ENCODE measurements at regions not wholly inside any gene's neighbourhood (a gene's known extent, or its start where the extent isn't known, plus 50 kb on each side); places are given as distances from the start of the nearest gene placed in this dataset.

DNA sequence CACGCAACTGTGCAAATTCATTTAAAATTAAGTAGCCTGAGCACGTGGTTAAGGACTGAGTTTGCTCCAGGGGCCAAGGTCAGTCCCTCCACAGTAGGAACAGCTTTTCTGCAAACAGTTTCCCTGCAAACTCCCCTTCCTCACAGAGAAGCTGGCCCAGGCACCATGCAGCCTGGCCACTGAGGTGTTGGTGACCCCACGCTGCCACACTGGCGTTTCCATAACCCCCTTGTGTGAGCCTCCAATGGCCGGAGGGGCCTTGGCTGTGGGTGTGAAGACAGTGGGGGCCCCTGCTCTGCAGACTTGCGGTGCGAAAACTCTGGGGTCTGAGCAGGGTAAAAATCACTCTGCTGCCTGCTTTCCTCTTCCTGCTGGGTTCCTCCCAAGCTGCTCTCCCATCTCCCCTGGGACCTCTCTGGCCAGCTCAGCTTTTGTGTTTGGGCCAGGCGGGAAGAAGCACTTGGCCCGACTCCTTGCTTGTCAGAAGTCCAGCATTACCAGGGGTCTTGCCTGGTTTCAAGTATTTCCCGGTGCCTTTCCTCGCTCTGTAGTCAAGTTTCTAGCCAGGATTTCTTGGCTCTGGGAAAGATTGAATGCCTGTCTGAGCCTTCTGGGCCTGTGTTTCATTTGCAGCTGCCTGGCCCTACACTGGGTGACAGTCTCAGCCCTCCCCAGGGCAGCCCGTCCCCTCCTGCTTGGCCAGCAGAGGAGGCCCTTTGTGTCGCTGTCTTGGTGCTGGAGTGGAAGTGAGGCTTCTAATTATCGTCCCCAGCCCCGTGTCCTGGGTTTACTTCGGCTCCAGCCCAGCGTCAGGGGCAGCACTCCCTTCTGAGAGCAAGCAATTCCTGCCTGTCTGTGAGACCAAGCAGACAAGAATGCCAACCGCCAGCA is 131.4 kb upstream of the SLC1A4 start:
- DNase-seq: no peak

DNA sequence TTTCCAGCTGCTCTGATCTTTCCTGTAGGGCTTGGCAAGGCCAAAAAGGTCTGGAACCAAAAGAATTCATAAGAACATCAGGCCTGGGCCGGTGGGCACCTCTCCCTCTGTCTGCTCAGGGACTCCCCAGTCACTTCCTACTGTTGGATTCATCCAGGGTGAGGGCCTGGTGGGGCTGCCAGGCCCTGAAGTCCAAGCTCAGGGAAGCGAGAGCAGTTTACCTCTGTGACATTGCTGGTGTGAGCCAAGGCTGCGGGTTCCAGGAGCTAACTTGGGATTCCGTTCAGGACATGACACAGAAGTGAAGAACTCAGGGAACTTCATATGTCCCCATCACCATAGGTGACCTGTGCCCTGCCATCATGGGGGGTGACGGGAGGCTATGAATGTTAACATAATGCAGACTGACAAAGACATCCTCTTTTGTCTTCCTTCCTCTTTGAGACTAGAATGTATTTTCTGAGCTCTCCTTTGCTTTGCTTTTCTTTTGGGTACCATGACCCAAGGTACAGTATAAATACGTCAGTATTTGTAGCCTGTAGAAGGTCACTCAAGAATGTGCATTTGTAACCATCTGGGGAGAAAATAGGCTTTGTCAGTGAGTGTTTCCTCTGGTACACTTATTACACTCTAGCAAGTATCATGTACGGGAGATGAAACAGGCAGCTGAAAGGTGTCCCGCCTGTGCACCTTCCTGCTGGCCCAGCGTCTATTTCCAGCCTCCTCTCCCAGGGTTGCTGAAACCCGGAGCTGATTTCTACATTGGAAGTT is 130.5 kb upstream of the SLC1A4 start:
- peak; percentile 69 for DNase-seq

DNA sequence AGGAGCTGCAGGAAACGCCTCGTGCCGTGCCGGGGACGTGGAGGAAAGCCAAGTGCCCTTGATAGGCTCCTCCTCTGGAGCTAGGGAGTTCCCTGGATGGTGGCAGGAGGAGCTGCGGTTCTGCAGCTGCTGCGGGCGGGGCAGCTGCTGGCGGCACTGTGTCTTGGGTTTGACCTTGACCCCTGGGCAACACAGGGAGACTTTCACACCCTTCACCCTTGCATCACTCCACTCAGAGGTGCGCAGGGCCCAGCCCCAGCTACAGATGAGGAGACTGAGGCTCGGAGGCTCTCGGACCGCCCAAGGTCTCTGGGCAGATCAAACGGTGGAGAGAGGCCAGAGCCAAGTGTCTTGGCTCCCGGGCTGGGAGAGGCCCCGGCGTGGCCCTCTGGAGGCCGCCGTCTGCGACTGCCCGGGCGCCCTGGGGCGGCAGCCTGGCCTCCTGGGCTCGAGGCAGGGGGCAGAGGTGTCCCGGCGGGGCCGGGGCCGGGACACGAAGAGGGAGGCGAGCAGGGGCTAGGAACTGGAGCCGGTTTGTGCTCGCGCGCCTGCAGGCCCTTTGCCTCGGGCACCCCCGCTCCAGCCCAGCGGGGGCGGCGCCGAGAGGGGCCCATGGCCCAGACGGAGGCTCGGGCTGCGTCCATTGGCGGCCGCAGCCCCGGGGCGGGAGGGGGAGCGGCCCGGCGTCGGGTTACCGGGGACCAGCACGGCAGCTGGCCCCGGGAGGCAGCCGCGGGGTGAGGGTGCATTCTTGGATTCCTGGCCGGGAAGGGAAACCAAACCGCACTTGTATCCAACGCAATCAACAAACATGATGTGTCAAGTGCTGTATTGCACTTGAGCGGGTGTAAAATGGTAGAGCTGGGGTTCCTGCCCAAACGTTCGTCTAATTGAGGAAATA is 129.6 kb upstream of the SLC1A4 start:
- DNase-seq: peak; percentile 84

DNA sequence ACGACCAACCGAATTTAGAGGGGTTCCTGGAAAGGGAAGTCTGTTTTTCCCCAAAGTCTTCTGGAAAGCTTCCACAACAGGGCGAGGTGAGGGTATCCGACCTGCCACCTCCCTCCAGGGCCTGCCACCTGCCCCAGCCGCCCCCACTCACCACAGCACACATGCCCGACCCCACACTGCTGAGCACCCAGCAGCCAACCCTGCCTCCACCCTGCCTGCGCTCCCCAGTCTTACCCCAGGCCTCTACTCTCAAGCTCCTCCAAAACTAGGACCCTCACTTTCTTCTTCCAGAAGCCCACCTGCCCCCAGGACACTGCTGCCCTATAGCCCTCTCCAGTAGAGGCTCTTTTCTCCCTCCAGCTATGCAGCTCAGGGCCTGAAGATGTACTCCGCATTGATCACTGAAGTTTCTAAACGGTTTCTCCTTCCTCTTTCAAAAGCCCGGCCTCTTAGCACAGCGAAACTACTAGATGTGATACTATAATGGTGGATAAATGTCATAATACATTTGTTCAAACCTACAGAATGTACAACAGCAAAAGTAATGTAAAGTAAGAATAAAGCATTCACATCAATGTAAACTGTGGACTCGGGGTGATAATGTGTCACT is 128.8 kb upstream of the SLC1A4 start:
- DNase-seq: peak; percentile 80

DNA sequence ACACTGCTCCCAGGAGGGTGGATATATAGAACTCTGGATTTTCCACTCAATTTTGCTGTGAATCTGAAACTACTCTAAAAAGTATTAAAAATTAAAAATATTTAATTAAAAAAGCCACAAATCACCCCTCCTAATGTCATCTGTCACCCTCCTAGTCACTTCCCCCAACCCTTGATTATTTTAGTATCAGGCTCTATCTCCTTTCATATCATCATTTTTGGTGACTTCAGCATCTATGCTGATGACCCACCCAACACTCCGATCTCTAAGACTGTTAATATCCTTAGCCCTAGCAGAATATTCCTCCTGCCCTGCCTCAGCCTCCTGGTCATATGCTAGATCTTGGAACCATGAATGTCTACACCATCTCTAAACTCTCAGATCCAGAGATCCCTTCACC is 128.3 kb upstream of the SLC1A4 start:
- no peak for DNase-seq

DNA sequence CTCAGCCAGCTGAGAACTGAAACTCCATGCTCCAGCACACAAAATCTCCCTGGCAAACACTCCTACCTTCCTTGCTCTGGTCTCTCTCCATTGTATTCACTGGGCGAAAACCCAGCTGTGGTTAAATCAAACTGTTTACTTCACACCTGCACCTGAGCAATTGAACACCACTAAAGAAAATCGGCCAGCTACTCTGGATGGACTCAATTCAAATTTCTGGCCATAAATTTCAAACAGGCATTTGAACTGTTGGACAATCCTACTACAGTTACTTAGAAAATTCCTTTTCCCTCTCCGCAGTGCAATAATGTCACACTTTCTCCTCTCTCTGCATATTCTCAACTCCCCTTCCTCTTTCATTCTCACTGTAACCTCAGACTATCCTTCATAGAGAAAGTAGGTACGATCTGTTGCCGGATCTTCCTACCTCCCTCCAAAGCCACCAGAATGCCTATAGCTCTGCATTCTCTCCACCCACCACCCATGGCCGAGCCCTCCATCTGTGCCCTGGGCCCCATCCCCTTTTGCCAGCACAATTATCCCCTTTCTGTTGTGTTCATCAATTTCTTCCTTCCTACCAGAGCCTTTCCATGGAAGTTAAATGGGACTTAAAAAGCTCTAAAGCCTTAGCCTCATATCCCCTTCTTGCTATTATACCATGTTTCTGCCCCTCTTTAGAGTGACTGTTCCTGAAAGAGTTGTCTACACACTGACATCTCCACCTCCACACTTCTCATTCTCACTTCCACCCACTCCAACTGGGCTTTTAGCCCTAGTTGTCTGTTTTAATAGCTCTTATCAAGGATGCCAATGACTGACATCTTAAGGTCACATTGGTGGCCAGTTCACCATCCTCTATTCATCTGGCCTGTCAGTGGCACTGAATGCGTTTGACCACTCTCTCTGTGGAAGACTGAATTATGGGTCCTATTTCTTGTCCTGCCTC is 127.5 kb upstream of the SLC1A4 start:
- DNase-seq: peak; percentile 69

DNA sequence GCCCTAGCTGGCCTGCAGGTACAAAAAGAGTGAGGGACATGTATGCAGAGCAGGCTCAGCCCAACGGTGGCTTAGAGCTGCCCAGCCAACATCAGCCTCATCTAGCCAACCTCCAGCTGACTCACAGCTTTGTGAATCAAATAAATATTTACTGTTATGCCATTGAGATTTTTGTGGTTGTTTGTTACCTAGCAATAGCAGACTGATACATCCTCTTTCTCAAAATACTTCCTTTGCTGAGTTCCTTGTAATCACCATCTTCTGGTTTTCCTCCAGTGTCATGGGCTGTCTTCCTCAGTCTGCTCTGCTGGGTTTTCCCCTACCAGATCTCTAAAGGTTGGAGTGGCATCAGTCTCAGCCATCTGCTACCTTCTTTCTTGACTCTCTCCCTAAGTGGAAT is 126.6 kb upstream of the SLC1A4 start:
- peak; percentile 74 for DNase-seq

DNA sequence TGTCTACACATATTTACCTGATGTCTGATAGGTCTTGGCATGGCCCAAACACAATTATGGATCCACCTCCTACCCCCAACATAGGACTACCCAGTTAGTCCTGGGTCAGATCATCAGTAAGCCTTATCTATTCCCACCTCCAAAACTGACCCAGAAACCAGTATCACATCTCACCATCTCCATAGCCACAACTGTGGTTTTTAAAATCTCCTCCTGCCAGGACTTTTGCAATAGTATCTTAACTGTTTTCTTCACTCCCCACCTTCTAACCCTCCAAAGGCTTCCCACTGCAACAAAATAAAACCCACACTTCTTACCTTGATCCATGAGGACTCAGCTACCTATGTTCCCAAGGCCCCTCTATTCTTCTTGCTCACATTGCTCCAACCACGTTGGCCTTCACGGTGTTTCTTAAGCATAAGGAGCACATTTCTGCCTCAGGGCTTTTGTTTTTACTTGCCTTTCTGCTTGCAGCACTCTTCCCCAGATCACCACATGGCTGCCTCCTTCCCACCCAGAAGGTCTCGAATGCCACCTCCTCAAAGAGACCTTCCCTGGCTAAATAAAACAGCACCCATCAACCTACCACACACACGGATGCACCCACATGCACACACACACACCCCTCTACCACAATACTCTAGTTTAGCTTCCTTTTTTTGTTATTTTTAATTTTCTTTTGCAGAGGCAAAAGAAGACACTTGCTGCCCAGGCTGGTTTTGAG is 125.9 kb upstream of the SLC1A4 start:
- no peak for DNase-seq

DNA sequence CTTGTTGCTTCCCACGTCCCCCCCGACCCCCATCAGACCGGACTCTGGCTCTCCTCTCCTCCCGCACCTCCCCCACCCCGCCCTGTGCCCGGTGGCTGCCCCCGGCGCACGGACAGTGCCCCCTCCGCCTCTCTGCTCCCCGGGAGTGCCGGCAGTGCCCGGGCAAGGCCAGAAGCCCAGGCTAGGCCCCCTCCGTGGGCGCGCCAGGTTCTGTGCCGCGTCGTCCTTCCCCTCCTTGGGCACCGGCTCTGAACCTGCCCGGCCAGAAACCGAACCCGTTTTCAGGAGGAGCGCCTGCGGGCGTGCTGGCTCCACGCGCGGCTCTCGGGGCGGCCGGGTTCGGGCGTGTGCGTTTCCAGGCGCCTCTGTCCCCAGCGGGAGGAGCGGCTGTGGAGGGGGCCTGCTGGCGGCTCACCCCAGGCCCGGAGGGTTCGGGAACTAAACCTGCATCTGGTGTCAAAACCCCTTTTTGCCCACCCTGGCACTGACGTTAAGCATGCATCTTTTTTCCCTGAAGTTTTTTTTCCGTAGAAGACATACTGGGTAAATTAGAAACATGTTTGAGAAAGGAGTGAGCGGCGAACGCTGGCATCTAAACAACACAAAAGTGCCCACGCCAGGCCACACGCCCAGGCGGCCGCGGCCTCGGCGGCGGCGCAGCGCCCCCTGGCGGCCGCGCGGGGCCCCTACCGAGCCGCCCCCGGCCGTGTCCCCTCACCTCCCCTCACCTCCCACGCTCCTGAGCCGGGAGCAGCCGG is 123.9 kb upstream of the SLC1A4 start:
- peak; percentile 75 for DNase-seq

DNA sequence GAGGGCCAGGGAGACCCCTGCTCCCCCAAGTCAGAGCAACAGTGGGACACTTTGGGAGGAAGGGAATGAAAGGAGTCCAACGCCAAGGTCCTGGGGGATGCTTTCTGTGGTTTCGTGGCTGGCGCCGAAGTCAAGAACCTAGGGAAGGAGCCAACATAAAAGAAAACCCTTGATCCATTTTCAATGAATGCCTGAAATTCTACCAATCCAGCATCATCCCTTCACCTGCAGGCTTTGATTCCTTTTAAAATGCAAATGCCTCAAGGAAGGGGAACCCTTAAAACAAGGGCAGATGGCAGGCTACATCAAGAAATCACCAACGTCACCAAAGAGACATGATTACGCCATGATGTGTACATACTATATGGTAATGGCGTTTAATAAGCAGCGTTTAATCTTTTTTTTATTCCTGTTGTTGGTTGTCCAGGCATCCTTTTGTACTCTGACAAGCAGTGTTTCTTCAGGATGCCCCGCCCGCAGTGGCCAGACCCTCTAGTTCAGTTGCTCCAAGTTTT is 123.3 kb upstream of the SLC1A4 start:
- DNase-seq: no peak

DNA sequence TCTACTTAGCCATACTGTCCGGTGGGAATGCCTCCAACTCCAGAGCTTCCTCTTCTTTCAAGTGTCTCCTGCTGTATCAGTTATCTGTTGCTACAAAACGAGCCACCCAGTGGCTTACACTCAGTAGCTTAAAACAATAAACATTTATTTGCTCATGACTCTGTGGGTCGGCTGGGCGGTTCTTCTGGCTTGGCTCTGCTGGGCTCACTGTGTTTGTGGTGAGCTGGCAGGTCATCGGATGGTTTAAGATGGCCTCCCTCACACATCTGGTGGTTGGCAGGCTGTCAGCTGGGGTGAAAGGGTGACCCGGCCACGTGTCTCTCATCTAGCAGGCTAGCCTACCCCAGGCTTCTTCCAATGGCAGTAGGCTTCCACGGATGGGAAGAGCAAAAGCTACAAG is 122.4 kb upstream of the SLC1A4 start:
- DNase-seq: no peak

DNA sequence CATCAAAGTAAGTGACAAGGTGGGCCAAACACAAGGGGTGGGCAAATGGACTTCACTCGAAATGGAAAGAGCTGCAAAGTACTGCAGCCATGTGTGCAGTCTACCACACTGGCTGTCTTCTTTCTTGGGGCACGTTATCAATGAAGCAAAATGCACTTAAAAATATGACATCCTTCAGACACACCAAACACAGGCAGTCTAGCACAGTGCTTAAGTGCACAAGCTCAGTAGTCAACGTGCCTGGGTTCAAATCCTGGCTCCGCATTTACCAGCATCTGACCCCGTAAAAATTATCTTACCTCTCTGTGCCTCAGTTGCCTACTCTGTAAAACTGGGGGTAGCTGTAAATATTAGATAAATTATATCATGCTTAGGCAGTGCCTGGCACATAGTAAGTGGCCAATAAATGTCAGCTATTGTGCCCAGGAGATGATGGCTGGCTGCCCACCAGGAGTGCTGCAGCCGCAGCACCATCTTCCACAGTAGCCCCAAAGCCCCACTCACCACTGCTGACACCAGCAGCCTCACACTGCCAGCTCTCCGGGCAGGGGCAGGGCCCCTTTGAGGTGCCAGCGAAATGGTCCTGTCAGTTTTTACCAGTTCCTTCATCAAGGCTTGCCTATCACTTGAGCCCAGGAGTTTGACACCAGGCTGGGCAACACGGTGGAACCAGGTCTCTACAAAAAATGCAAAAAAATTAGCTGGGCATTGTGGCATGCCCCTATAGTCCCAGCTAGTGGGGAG is 121.8 kb upstream of the SLC1A4 start:
- DNase-seq: no peak

DNA sequence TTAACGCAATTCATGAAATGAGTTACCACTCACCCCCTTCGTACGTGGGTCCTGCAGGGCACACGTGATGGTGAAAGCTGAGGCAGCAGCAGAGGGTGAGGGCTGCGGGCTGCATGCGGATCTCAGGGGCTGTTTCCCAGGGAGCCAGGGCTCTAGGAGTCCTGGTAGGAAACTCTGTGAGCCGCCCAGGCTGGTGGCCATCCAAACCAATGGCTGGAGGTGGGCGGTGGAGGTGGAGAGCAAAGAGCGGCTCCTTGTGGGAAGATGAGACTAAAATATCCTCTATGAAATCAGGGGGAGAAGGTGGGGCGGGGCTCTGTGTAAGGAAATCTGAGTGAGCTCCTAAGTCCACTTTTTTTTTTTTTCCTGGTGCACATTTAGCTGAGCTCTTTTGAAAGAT is 120.1 kb upstream of the SLC1A4 start:
- no peak for DNase-seq

DNA sequence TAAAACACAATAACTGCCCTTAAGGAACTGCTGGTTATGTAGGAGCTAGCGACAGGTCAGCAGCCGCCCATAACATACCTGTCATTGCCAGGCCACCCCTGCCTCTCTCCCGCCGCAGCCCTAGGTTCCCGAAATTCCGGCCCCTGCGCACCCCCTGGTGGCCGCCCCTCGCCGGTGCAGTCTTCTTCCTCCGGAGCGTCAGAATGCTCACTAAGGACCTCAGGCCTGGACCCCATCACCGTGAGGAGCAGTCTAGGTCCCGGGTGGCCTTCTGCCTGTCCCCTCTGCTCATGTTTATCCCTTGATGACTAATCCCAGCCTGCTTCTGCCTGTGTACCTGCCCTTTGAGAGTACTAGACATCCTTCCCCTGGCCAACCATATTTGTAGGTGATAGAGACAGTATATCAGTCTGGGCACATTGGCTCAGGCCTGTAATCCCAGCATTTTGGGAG is 115.7 kb upstream of the SLC1A4 start:
- DNase-seq: peak; percentile 71

DNA sequence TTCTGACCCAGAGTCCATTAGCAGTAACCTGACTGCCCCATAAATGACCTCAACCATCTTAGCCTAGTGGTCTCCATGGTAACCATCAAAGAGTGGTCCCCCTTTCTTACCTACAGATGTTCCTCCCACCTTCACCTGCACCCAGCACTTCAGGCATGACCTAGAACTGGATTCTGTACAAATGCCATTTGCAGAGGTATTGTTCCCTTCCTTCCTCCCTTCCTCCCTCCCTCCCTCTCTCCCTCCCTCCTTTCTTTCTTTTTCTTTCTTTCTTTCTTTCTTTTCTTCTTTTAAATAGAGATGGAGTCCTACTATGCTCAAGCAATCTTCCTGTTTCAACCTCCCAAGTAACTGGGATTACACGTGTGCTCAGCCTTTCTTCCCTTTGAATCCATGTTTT is 114.6 kb upstream of the SLC1A4 start:
- no peak for DNase-seq

DNA sequence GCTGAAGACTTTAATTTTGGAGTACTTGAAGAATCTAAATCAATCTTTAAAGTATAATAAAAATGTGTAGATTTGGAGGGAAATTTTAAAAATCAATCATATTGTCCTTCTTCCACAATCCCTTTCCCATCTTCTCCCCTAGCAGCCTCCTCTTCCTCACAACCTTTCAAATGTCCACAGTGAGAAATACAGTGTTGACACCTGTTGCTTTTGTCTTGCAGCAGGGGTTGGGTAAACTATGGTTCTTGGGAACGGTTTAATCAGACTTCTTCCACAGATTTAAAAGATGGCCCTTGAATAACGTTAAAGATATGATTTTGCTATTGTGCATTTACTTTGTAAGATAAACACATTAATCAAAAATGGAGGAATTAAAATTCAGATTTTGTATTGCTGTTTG is 113.8 kb upstream of the SLC1A4 start:
- DNase-seq: no peak

DNA sequence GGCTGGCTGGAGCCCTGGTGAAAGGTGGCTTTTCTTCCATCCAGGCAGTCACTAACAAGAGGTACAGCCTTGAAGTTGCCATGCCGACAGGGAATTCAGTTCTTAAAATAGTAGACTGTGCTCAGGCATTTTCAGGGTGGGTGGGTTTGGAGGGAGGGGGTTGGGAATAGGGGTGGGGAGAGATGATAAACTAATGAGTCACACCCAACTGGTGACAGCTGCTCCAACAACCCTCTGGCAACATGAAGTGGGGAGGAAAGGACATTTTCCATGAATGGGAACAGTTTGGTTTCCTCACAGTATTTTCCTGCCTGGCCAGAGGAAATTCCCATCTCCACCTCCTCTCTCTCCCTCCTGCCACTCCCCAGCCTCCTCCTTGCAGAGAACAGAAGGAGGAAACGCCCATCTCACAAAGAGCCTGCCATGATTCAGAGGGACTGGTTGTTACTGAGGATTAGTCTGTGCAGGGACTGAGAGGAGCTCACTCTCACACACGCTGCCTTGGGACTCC is 113.0 kb upstream of the SLC1A4 start:
- peak; percentile 27 for DNase-seq

DNA sequence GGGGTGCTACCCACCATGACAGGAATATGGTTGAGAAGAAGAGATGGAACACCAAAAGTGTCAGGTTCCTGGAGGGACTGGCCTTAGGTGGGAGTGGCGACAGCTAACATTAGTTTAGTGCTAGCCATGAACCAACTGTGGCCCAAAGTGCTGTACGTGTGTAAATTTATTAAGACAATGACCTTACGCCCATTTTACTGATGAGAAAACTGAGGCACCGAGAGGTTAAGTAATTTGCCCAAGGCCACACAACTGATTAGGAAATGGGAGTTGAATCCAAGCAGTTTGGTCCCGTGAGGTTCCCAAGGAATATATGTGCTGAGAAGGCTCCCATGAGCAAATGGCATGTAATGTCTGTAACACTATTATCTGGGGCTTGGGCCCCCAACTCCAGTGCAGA is 109.5 kb upstream of the SLC1A4 start:
- DNase-seq: no peak

Data from suppressor macrophage treated with lipopolysaccharide for 4 hours (primary cell).